GM12892 (cell line): ENCODE measurements at regions not wholly inside any gene's neighbourhood (a gene's known extent, or its start where the extent isn't known, plus 50 kb on each side); places are given as distances from the start of the nearest gene placed in this dataset.

Experiments used
- POLR2A ChIP-seq: IDR thresholded peaks from 2 replicates; pipeline ENCODE4 v1.6.1; 2011; ENCODE audit warnings: low read depth, low read length, control low read depth
- POLR2AphosphoS5 ChIP-seq: IDR thresholded peaks from 2 replicates; pipeline ENCODE4 v1.6.1; 2011; ENCODE audit warnings: low read depth, low read length, control low read depth

DNA sequence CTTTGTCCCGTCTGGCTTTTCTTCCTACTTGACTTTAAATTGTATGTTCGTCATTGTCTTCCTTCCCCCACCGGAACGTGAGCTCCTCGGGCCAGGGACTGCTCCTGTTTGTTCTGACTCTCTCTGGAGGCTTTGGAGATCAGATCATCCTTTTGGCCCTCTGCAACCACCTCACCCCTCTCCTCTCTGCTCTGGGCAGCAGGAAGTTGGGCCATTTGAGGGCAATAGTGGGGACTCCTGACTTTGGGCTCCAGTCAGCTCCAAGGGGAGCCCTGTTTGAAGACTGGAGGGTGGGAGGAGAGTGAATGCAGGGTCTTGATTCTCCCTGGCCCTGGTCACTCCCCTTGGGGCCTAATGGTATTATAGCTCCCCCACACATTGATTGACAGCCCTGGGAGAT lies 186.3 kb upstream of the B3GAT1 start:
- TF ChIP-seq POLR2AphosphoS5 (no peak), POLR2A (no peak)
